GM12892 (cell line): ENCODE measurements at regions not wholly inside any gene's neighbourhood (a gene's known extent, or its start where the extent isn't known, plus 50 kb on each side); places are given as distances from the start of the nearest gene placed in this dataset.

ENCODE experiments used
- POLR2A ChIP-seq: IDR thresholded peaks from 2 replicates; pipeline ENCODE4 v1.6.1; 2011; ENCODE audit warnings: low read depth, low read length, control low read depth
- POLR2AphosphoS5 ChIP-seq: IDR thresholded peaks from 2 replicates; pipeline ENCODE4 v1.6.1; 2011; ENCODE audit warnings: low read depth, low read length, control low read depth
- TAF1 ChIP-seq: IDR thresholded peaks from 2 replicates; pipeline ENCODE4 v1.6.1; 2011; ENCODE audit warnings: low read depth, mild to moderate bottlenecking, control low read depth, low read length, borderline replicate concordance

DNA sequence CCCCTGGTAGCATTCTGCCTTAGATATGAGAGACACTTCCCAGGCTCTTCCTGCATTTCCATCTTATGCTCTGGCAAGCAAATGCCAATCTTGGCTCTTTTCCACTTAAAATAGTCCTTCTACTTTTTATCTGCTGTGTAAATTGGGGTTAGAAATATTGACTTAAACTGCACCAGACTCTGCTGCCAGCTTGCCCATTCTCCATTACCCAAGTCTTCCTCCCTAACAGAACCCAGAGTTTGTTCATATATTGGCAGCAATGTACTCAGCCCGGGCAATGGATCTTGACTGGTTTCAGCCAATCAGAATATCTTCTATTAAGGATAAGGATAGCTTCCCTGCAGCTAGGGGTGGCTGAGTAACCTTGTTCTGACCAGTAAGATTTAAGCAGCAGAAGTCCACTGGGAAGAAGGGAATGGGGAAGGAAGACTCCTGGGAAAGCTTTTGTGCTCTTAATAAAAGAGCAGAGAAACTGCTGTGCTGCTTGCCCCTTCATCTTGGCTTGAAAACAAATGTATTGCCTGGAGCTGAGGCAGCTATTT is 177.1 kb downstream of the KCNRG start:
- TF ChIP-seq POLR2A (no peak), POLR2AphosphoS5 (no peak), TAF1 (no peak)
